Omental fat pad (tissue), 3 donors: ENCODE measurements at regions not wholly inside any gene's neighbourhood (a gene's known extent, or its start where the extent isn't known, plus 50 kb on each side); places are given as distances from the start of the nearest gene placed in this dataset.

Source experiments
- ATAC-seq: fragments of 150-250 bp; one replicate; pipeline ENCODE4 v1.9.1; 2016; ENCODE audit warnings: mild to moderate bottlenecking, moderate library complexity; ENCODE audit not compliant: low FRiP score
- DNase-seq: peaks from one replicate; pipeline ENCODE4 v3.0.0-alpha.2; 2019; ENCODE audit warnings: low spot score
- CTCF ChIP-seq, 3 donors: fragments of 450-650 bp; IDR thresholded peaks; one replicate each; pipeline ENCODE4 v1.5.1; 2016 to 2017; ENCODE audit warnings: antibody characterized with exemption in 3 of 3, mild to moderate bottlenecking in 3 of 3, moderate library complexity in 2 of 3

- no peak for TF ChIP-seq CTCF (IDR thresholded peaks at IDR 0.05)
- DNase-seq (no peak), ATAC-seq (no peak)
These were observed 221.9 kb upstream of the SAMSN1 start for GRCh38 chr21:14768042-14768441.

- DNase-seq = no peak
- no peak for ATAC-seq
- no peak for TF ChIP-seq CTCF (IDR thresholded peaks at IDR 0.05)
These were observed 221.2 kb upstream of the SAMSN1 start for GRCh38 chr21:14767192-14767852.

GRCh38 chr21:14766241-14766640 lies 220.1 kb upstream of the SAMSN1 start:
- TF ChIP-seq CTCF (IDR thresholded peaks at IDR 0.05) = no peak
- no peak for DNase-seq
- ATAC-seq = no peak

- no peak for ATAC-seq
- TF ChIP-seq CTCF (IDR thresholded peaks at IDR 0.05) = no peak
- no peak for DNase-seq
These were observed 217.6 kb upstream of the SAMSN1 start for GRCh38 chr21:14763695-14764064.

GRCh38 chr21:14762734-14763694 lies 216.9 kb upstream of the SAMSN1 start:
- DNase-seq (no peak), ATAC-seq (no peak)
- TF ChIP-seq CTCF (IDR thresholded peaks at IDR 0.05) = no peak

- TF ChIP-seq CTCF (IDR thresholded peaks at IDR 0.05) = no peak
- ATAC-seq (no peak), DNase-seq (no peak)
These were observed 216.2 kb upstream of the SAMSN1 start for GRCh38 chr21:14762327-14762726.
